ENCODE measurements at regions not wholly inside any gene's neighbourhood (a gene's known extent, or its start where the extent isn't known, plus 50 kb on each side); places are given as distances from the start of the nearest gene placed in this dataset.

GRCh38 chr7:149370790-149371189, 90.1 kb downstream of the ZNF777 start:
- no peak for DNase-seq
- peaks cover 0 to 16% (median 0%) of the 10 kb centered on the region in 11 donors for H3K9me3 ChIP-seq

GRCh38 chr7:149373089-149373488, 87.8 kb downstream of the ZNF777 start:
- intact Hi-C loops (cut with DNase I): no loop called here
- WGBS, 2 donors: 70 to 74% methylated on average over 1 of the region's 1 CpG
- Histone ChIP-seq H3K4me3 (no peak overlapping the region), H3K9me3 (peaks cover 0 to 22% (median under 1%) of the 10 kb centered on the region in 11 donors), H3K36me3 (no peaks in the 10 kb centered on the region), H3K4me1 (no peaks in the 10 kb centered on the region), H3K27ac (no peak overlapping the region), H3K27me3 (no peaks in the 10 kb centered on the region)
- DNase-seq (no peak), ATAC-seq (no peak)
- no peak for TF ChIP-seq CTCF (IDR thresholded peaks at IDR 0.05)

More at GRCh38 chr7:149370790-149371189, 90.1 kb downstream of the ZNF777 start:
- Histone ChIP-seq H3K27ac (no peak overlapping the region), H3K4me3 (no peak overlapping the region), H3K36me3 (no peaks in the 10 kb centered on the region), H3K4me1 (no peaks in the 10 kb centered on the region), H3K27me3 (no peaks in the 10 kb centered on the region)
- no peak for ATAC-seq
- intact Hi-C loops (cut with DNase I): no loop called here
- no peak for TF ChIP-seq CTCF (IDR thresholded peaks at IDR 0.05)

GRCh38 chr7:149375234-149376008, 85.4 kb downstream of the ZNF777 start:
- Histone ChIP-seq H3K9me3 (peaks cover 0 to 43% (median 17%) of the 10 kb centered on the region in 11 donors), H3K27me3 (no peaks in the 10 kb centered on the region), H3K27ac (no peak overlapping the region), H3K36me3 (no peaks in the 10 kb centered on the region), H3K4me1 (no peaks in the 10 kb centered on the region), H3K4me3 (no peak overlapping the region)
- no peak for ATAC-seq
- no peak for DNase-seq
- intact Hi-C loops (cut with DNase I): no loop called here
- TF ChIP-seq CTCF (IDR thresholded peaks at IDR 0.05): no peak
- 60 to 78% methylated on average over 5 of the region's 5 CpGs for WGBS, 2 donors

- Histone ChIP-seq H3K27me3 (no peaks in the 10 kb centered on the region), H3K36me3 (no peaks in the 10 kb centered on the region), H3K4me3 (no peak overlapping the region), H3K27ac (no peak overlapping the region), H3K9me3 (peaks cover 0 to 50% (median 17%) of the 10 kb centered on the region in 11 donors), H3K4me1 (no peaks in the 10 kb centered on the region)
- DNase-seq: no peak
- intact Hi-C loops (cut with DNase I): no loop called here
- TF ChIP-seq CTCF (IDR thresholded peaks at IDR 0.05): no peak
- 82 to 84% methylated on average over 3 of the region's 3 CpGs for WGBS, 2 donors
- ATAC-seq: no peak
Observed at GRCh38 chr7:149377386-149377785, 83.5 kb downstream of the ZNF777 start.
